ENCODE measurements at regions not wholly inside any gene's neighbourhood (a gene's known extent, or its start where the extent isn't known, plus 50 kb on each side); places are given as distances from the start of the nearest gene placed in this dataset.

- Histone ChIP-seq H3K9me3 (ENCODE audit: control insufficient read depth, insufficient read depth, low read length) (no peaks in the 10 kb centered on the region), H3K18ac (ENCODE audit: low read depth, low read length) (no peak overlapping the region), H2BK15ac (ENCODE audit: low read depth, low read length) (no peak overlapping the region), H3K79me1 (ENCODE audit: low read depth in 1 of 2, low read length in 2 of 2) (no peaks in the 10 kb centered on the region), H2BK5ac (ENCODE audit: low read depth, low read length, poor library complexity, severe bottlenecking) (no peak overlapping the region), H3K27me3 (ENCODE audit: control insufficient read depth, insufficient read depth, low read length) (no peaks in the 10 kb centered on the region), H2AFZ (replicated peaks; ENCODE audit: low read length, poor library complexity) (no peak overlapping the region), H2AK5ac (ENCODE audit: low read depth, low read length) (no peak overlapping the region), H3K4me3 (ENCODE audit: insufficient read depth, low read depth, low read length) (no peak overlapping the region), H3K4me1 (ENCODE audit: control insufficient read depth, insufficient read depth, low read length) (no peaks in the 10 kb centered on the region), H3K36me3 (ENCODE audit: control insufficient read depth, insufficient read depth, low read length) (no peaks in the 10 kb centered on the region), H3K27ac (ENCODE audit: insufficient read depth, low read length) (no peak overlapping the region), H3K4me2 (ENCODE audit: low read depth, low read length) (no peak overlapping the region), H3K9ac (ENCODE audit: low read depth, low read length) (no peak overlapping the region), H2AK9ac (replicated peaks; ENCODE audit: low read depth, low read length, poor library complexity) (no peak overlapping the region), H4K20me1 (ENCODE audit: insufficient read depth, low read length) (no peaks in the 10 kb centered on the region), H4K91ac (ENCODE audit: insufficient read depth, low read depth, low read length) (no peak overlapping the region), H3K14ac (replicated peaks; ENCODE audit: low read depth, low read length) (no peak overlapping the region), H4K5ac (ENCODE audit: low read depth, low read length) (no peak overlapping the region), H2BK120ac (ENCODE audit: low read depth, low read length) (no peak overlapping the region), H4K8ac (ENCODE audit: low read depth in 2 of 2, low read length in 2 of 2) (no peak overlapping the region), H3K4ac (ENCODE audit: low read depth, low read length) (no peak overlapping the region), H2BK20ac (ENCODE audit: low read depth, low read length) (no peak overlapping the region), H3K9me1 (ENCODE audit: insufficient read depth, low read length) (no peaks in the 10 kb centered on the region), H3K56ac (ENCODE audit: extremely low read depth, insufficient read depth, low read length) (no peak overlapping the region), H3K23ac (ENCODE audit: low read depth, low read length) (no peak overlapping the region)
- ATAC-seq (ENCODE audit: low read depth): no peak
- intact Hi-C loops (cut with micrococcal nuclease) (no loop called here), dilution Hi-C loops (cut with HindIII; ENCODE audit: low sequenced_read_pairs, unreplicated experiment) (no loop called here), in situ Hi-C loops (cut with MboI; ENCODE audit: low sequenced_read_pairs) (no loop called here)
- ChIA-PET POLR2A (ENCODE audit: unreplicated experiment) (no interaction called here), CTCF (no interaction called here)
- DNase-seq: no peak
- WGBS, 2 experiments (ENCODE audit: extremely low coverage in 2 of 2, insufficient read length in 1 of 2): no CpG with 5 or more reads among the region's 1 CpG
- no peak for TF ChIP-seq FOS (IDR thresholded peaks at IDR 0.05; ENCODE audit: low read depth, low read length)
- no peak for TF ChIP-seq RCOR1 (IDR thresholded peaks at IDR 0.05; ENCODE audit: insufficient replicate concordance, low read length)
- TF ChIP-seq CTCF (conservative IDR thresholded peaks at IDR 0.05; ENCODE audit: low read depth, low read length): no peak
- no peak for TF ChIP-seq CHD1 (IDR thresholded peaks at IDR 0.05; ENCODE audit: low read depth, low read length)
- TF ChIP-seq NFE2L2 (IDR thresholded peaks at IDR 0.05; ENCODE audit: low read depth, low read length): no peak
- no peak for TF ChIP-seq USF2 (IDR thresholded peaks at IDR 0.05; ENCODE audit: low read depth, low read length)
- TF ChIP-seq RFX5 (IDR thresholded peaks at IDR 0.05; ENCODE audit: low read depth, low read length): no peak
- TF ChIP-seq CEBPB (IDR thresholded peaks at IDR 0.05; ENCODE audit: low read depth, low read length): no peak
- no peak for TF ChIP-seq MAZ (IDR thresholded peaks at IDR 0.05; ENCODE audit: borderline replicate concordance, low read depth, low read length)
- no peak for TF ChIP-seq RAD21 (IDR thresholded peaks at IDR 0.05; ENCODE audit: low read length)
- BruUV-seq (replicated peaks): no TSS peak
Observed at GRCh38 chr4:137587796-137588195, 55.5 kb upstream of the PCDH18 start.

All from IMR-90 (cell line).